ENCODE measurements at regions not wholly inside any gene's neighbourhood (a gene's known extent, or its start where the extent isn't known, plus 50 kb on each side); places are given as distances from the start of the nearest gene placed in this dataset.

GRCh38 chr6:137767911-137768690, 99.0 kb upstream of the TNFAIP3 start (continued):
- TF ChIP-seq ZNF274 (IDR thresholded peaks at IDR 0.05; ENCODE audit: borderline replicate concordance, extremely low read depth, low read length) (no peak), TAF7 (optimal IDR thresholded peaks at IDR 0.05; ENCODE audit: borderline replicate concordance, low read depth, low read length) (no peak), SUZ12 (IDR thresholded peaks at IDR 0.05; ENCODE audit: low read length) (no peak)
- TF ChIP-seq, protein P1, sequence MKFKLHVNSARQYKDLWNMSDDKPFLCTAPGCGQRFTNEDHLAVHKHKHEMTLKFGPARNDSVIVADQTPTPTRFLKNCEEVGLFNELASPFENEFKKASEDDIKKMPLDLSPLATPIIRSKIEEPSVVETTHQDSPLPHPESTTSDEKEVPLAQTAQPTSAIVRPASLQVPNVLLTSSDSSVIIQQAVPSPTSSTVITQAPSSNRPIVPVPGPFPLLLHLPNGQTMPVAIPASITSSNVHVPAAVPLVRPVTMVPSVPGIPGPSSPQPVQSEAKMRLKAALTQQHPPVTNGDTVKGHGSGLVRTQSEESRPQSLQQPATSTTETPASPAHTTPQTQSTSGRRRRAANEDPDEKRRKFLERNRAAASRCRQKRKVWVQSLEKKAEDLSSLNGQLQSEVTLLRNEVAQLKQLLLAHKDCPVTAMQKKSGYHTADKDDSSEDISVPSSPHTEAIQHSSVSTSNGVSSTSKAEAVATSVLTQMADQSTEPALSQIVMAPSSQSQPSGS (IDR thresholded peaks at IDR 0.05; ENCODE audit: low read length), result no peak
- TF ChIP-seq, protein P2, sequence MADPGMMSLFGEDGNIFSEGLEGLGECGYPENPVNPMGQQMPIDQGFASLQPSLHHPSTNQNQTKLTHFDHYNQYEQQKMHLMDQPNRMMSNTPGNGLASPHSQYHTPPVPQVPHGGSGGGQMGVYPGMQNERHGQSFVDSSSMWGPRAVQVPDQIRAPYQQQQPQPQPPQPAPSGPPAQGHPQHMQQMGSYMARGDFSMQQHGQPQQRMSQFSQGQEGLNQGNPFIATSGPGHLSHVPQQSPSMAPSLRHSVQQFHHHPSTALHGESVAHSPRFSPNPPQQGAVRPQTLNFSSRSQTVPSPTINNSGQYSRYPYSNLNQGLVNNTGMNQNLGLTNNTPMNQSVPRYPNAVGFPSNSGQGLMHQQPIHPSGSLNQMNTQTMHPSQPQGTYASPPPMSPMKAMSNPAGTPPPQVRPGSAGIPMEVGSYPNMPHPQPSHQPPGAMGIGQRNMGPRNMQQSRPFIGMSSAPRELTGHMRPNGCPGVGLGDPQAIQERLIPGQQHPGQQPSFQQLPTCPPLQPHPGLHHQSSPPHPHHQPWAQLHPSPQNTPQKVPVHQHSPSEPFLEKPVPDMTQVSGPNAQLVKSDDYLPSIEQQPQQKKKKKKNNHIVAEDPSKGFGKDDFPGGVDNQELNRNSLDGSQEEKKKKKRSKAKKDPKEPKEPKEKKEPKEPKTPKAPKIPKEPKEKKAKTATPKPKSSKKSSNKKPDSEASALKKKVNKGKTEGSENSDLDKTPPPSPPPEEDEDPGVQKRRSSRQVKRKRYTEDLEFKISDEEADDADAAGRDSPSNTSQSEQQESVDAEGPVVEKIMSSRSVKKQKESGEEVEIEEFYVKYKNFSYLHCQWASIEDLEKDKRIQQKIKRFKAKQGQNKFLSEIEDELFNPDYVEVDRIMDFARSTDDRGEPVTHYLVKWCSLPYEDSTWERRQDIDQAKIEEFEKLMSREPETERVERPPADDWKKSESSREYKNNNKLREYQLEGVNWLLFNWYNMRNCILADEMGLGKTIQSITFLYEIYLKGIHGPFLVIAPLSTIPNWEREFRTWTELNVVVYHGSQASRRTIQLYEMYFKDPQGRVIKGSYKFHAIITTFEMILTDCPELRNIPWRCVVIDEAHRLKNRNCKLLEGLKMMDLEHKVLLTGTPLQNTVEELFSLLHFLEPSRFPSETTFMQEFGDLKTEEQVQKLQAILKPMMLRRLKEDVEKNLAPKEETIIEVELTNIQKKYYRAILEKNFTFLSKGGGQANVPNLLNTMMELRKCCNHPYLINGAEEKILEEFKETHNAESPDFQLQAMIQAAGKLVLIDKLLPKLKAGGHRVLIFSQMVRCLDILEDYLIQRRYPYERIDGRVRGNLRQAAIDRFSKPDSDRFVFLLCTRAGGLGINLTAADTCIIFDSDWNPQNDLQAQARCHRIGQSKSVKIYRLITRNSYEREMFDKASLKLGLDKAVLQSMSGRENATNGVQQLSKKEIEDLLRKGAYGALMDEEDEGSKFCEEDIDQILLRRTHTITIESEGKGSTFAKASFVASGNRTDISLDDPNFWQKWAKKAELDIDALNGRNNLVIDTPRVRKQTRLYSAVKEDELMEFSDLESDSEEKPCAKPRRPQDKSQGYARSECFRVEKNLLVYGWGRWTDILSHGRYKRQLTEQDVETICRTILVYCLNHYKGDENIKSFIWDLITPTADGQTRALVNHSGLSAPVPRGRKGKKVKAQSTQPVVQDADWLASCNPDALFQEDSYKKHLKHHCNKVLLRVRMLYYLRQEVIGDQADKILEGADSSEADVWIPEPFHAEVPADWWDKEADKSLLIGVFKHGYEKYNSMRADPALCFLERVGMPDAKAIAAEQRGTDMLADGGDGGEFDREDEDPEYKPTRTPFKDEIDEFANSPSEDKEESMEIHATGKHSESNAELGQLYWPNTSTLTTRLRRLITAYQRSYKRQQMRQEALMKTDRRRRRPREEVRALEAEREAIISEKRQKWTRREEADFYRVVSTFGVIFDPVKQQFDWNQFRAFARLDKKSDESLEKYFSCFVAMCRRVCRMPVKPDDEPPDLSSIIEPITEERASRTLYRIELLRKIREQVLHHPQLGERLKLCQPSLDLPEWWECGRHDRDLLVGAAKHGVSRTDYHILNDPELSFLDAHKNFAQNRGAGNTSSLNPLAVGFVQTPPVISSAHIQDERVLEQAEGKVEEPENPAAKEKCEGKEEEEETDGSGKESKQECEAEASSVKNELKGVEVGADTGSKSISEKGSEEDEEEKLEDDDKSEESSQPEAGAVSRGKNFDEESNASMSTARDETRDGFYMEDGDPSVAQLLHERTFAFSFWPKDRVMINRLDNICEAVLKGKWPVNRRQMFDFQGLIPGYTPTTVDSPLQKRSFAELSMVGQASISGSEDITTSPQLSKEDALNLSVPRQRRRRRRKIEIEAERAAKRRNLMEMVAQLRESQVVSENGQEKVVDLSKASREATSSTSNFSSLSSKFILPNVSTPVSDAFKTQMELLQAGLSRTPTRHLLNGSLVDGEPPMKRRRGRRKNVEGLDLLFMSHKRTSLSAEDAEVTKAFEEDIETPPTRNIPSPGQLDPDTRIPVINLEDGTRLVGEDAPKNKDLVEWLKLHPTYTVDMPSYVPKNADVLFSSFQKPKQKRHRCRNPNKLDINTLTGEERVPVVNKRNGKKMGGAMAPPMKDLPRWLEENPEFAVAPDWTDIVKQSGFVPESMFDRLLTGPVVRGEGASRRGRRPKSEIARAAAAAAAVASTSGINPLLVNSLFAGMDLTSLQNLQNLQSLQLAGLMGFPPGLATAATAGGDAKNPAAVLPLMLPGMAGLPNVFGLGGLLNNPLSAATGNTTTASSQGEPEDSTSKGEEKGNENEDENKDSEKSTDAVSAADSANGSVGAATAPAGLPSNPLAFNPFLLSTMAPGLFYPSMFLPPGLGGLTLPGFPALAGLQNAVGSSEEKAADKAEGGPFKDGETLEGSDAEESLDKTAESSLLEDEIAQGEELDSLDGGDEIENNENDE (IDR thresholded peaks at IDR 0.05; ENCODE audit: insufficient replicate concordance, low read length), result no peak

All from H1 (cell line).